ENCODE measurements at regions not wholly inside any gene's neighbourhood (a gene's known extent, or its start where the extent isn't known, plus 50 kb on each side); places are given as distances from the start of the nearest gene placed in this dataset.
"Not testable (repeated sequence)": the region's sequence is repeated elsewhere in the genome, so short reads cannot be mapped to it uniquely, and the experiment has no call there.

DNA sequence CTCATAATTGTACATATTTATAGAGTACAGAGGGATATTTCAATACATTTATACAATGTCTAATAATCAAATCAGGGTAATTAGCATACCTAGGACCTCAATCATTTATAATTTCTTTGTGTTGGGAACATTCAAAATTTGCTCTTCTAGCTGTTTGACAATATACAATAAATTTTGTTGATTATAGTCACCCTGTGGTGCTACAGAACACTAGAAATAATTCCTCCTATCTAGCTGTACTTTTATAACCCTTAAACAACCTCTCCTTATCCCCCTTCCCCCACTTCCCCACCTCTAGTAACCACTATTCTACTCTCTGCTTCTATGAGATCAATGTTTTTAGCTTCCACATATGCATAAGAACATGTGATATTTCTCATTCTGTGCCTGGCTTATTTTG is 328.4 kb upstream of the RBMS1 start:
- Histone ChIP-seq H3K4me3 (no peak overlapping the region), H3K27me3 (no peaks in the 10 kb centered on the region), H3K4me1 (no peaks in the 10 kb centered on the region), H3K9me3 (peaks cover 0 to 3% (median 0%) of the 10 kb centered on the region in 4 donors), H3K36me3 (no peaks in the 10 kb centered on the region), H3K27ac (no peak overlapping the region)
- no peak for TF ChIP-seq POLR2A (IDR thresholded peaks at IDR 0.05)
- TF ChIP-seq, protein P1, sequence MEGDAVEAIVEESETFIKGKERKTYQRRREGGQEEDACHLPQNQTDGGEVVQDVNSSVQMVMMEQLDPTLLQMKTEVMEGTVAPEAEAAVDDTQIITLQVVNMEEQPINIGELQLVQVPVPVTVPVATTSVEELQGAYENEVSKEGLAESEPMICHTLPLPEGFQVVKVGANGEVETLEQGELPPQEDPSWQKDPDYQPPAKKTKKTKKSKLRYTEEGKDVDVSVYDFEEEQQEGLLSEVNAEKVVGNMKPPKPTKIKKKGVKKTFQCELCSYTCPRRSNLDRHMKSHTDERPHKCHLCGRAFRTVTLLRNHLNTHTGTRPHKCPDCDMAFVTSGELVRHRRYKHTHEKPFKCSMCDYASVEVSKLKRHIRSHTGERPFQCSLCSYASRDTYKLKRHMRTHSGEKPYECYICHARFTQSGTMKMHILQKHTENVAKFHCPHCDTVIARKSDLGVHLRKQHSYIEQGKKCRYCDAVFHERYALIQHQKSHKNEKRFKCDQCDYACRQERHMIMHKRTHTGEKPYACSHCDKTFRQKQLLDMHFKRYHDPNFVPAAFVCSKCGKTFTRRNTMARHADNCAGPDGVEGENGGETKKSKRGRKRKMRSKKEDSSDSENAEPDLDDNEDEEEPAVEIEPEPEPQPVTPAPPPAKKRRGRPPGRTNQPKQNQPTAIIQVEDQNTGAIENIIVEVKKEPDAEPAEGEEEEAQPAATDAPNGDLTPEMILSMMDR (IDR thresholded peaks at IDR 0.05): no peak
- no peak for DNase-seq

DNA sequence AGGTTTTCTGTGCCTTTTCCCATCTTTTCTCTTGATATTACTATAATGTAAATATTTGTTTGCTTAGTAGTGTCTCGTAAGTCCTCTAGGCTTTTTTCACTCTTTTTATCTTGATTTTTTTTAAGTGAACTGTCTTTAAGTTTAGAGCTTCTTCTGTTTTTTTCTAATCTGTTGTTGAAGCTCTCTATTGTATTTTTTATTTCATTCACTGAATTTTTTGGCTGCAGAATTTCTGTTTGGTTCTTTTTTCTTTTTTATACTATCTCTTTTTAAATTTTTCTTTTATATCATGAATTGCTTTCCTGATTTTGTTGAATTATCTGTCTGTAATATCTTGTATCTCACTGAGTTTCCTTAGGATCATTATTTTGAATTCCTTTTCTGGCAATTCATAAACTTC is 331.8 kb upstream of the RBMS1 start:
- Histone ChIP-seq H3K36me3 (no peaks in the 10 kb centered on the region), H3K27me3 (no peaks in the 10 kb centered on the region), H3K27ac (no peak overlapping the region), H3K4me1 (no peaks in the 10 kb centered on the region), H3K9me3 (peaks cover 0 to 3% (median 0%) of the 10 kb centered on the region in 4 donors), H3K4me3 (no peak overlapping the region)
- TF ChIP-seq POLR2A (IDR thresholded peaks at IDR 0.05): no peak
- TF ChIP-seq, protein P1 (IDR thresholded peaks at IDR 0.05): no peak
- DNase-seq: no peak

DNA sequence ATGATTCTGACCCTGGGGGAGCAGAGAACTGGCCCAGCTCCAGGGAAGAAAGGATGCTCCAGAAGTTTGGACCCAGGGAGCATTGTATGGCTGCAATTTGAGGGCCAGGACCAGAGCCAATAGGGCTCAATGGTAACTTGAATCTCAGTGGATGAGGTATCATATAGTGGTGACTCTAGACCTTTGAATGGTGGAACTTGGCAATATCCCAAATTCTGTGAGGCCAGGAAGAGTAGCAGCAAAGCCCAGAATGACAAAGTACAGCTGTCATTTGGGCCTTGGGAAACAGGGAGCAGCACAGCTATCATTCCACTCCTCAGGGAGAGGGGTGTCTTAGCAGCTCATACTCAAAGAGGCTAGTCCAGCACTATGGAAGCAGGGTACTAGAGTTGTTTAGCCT is 332.9 kb upstream of the RBMS1 start:
- Histone ChIP-seq H3K9me3 (peaks cover 0 to 3% (median 0%) of the 10 kb centered on the region in 4 donors), H3K4me1 (no peaks in the 10 kb centered on the region), H3K36me3 (no peaks in the 10 kb centered on the region), H3K27me3 (no peaks in the 10 kb centered on the region), H3K4me3 (no peak overlapping the region), H3K27ac (no peak overlapping the region)
- DNase-seq: no peak
- TF ChIP-seq POLR2A (IDR thresholded peaks at IDR 0.05): no peak
- TF ChIP-seq, protein P1 (IDR thresholded peaks at IDR 0.05): no peak

DNA sequence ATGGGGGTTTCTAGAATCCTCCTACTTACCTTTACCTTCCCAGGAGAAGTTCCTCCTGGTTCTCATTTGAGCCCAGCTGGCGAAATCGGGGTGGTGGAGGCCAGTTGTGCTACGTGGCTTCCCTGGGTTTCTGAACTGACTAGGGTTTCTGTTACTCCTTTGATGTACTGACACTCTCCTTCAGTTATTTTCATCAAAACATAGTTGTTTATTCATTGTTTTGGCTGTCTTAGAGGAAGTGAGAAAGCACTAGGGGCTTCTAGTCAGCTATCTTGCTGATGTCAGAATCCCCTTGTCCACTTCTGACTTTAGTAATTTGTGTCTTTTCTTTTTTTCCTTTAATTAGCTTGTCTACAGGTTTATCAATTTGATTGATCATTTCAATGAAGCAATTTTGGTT is 332.2 kb upstream of the TANK start:
- H3K9me3 ChIP-seq: peaks cover 0 to 3% (median 0%) of the 10 kb centered on the region in 4 donors
- no peaks in the 10 kb centered on the region for H3K36me3 ChIP-seq
- H3K27me3 ChIP-seq: no peaks in the 10 kb centered on the region
- no peaks in the 10 kb centered on the region for H3K4me1 ChIP-seq
- H3K4me3 ChIP-seq: no peak overlapping the region
- DNase-seq: no peak
- TF ChIP-seq POLR2A (IDR thresholded peaks at IDR 0.05): no peak
- TF ChIP-seq, protein P1 (IDR thresholded peaks at IDR 0.05): no peak
- H3K27ac ChIP-seq: no peak overlapping the region

DNA sequence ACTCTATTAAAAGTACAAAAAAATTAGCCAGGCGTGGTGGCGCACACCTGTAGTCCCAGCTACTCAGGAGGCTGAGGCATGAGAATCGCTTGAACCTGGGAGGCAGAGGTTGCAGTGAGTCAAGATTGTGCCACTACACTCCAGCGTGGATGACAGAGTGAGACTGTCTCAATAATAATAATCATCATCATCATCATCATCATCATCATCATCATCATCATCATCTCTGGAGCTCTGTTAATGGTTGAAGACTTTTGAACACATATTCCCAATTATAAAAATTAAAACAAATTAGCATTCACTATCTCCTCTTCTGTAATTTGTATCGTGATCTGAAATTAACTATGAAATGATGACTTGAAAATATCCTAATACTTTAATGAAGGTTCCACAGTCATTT is 327.8 kb upstream of the TANK start:
- not testable (repeated sequence) for H3K27ac ChIP-seq, H3K4me3 ChIP-seq, H3K4me1 ChIP-seq, H3K36me3 ChIP-seq, H3K27me3 ChIP-seq, DNase-seq, H3K9me3 ChIP-seq

DNA sequence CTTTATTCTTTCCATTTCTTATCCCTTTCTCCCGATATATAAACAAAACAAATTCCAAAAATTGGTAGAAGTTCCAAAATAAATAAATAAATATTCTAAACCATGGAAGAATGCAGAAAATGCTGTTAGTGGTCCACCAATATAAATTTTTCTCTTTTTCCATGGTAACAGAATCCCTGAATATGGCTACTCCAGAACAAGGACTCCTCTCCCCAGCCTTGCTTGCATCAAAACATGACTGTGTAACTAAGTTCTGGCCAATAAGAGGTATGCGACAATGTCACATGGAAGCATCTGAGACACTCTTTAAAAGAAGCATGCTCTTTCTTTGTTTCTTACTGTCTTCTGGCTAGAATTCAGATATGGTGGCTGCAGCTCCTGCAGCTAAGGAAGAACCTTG is 325.1 kb upstream of the TANK start:
- no peak overlapping the region for H3K27ac ChIP-seq
- H3K4me1 ChIP-seq: no peaks in the 10 kb centered on the region
- no peaks in the 10 kb centered on the region for H3K27me3 ChIP-seq
- no peaks in the 10 kb centered on the region for H3K36me3 ChIP-seq
- no peak for TF ChIP-seq POLR2A (IDR thresholded peaks at IDR 0.05)
- TF ChIP-seq, protein P1 (IDR thresholded peaks at IDR 0.05): no peak
- DNase-seq: no peak
- H3K9me3 ChIP-seq: no peaks in the 10 kb centered on the region
- H3K4me3 ChIP-seq: no peak overlapping the region

Measured in Peyer's patch (tissue), 4 donors.